Thoracic aorta (tissue), 2 donors: ENCODE measurements at regions not wholly inside any gene's neighbourhood (a gene's known extent, or its start where the extent isn't known, plus 50 kb on each side); places are given as distances from the start of the nearest gene placed in this dataset.
"Not testable (repeated sequence)": the region's sequence is repeated elsewhere in the genome, so short reads cannot be mapped to it uniquely, and the experiment has no call there.

ENCODE experiments used
- ATAC-seq: fragments of 150-250 bp; one replicate; pipeline ENCODE4 v1.8.0; 2017; ENCODE audit warnings: low read depth; ENCODE audit not compliant: insufficient number of reproducible peaks, low FRiP score
- DNase-seq: peaks from one replicate; pipeline ENCODE4 v3.0.0-alpha.2; 2020; ENCODE audit warnings: low spot score
- H3K27ac ChIP-seq, 2 donors: fragments of 200-600 bp; sonication (generic); 1 replicate in 1 of 2; 2 replicates in 1 of 2; pipeline ENCODE4 v1.5.1; 2016; ENCODE audit warnings: mild to moderate bottlenecking in 2 of 2, moderate library complexity in 2 of 2
- H3K27me3 ChIP-seq: fragments of 200-600 bp; sonication (generic); replicated peaks from 2 replicates; pipeline ENCODE4 v1.6.0; 2016; ENCODE audit warnings: mild to moderate bottlenecking; ENCODE audit not compliant: insufficient read depth
- H3K36me3 ChIP-seq: fragments of 200-600 bp; sonication (generic); one replicate; pipeline ENCODE4 v1.5.1; 2016
- H3K4me1 ChIP-seq, 2 donors: fragments of 200-600 bp; sonication (generic); 1 replicate in 1 of 2; 2 replicates in 1 of 2; pipeline versions ENCODE4 v1.5.1 to v1.6.0; 2016; ENCODE audit warnings: low read depth in 2 of 2, mild to moderate bottlenecking in 1 of 2; ENCODE audit not compliant: control insufficient read depth in 1 of 2
- H3K4me3 ChIP-seq: fragments of 200-600 bp; sonication (generic); 2 replicates; pipeline ENCODE4 v1.5.1; 2016; ENCODE audit warnings: mild to moderate bottlenecking
- H3K9me3 ChIP-seq: fragments of 200-600 bp; sonication (generic); 2 replicates; pipeline ENCODE4 v1.5.1; 2016
- TF ChIP-seq, protein P1 (sequence below): fragments of 200-600 bp; sonication (generic); IDR thresholded peaks from one replicate; pipeline ENCODE4 v1.5.1; 2019; ENCODE audit warnings: antibody characterized with exemption

DNA sequence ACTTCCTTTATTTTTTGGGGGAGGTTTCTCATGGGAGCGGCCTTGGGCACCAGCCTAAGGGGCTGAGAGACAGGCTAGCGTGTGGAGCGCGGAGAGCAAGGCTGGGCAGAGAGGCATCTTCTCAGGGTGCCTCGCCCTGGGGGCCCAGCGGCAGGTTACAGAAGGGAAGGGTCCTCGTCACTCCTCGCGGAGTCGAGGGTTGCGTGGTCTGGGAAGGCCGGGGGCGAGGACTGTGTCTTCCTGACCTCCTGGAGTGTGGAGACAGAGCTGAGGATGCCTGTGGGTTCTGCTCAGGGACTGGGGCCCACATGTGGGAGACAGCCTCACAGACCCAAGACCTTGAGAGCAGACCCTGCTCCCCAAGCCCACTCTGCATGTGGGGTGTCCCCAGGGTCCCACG lies 79.6 kb upstream of the LRPAP1 start:
- TF ChIP-seq, protein P1, sequence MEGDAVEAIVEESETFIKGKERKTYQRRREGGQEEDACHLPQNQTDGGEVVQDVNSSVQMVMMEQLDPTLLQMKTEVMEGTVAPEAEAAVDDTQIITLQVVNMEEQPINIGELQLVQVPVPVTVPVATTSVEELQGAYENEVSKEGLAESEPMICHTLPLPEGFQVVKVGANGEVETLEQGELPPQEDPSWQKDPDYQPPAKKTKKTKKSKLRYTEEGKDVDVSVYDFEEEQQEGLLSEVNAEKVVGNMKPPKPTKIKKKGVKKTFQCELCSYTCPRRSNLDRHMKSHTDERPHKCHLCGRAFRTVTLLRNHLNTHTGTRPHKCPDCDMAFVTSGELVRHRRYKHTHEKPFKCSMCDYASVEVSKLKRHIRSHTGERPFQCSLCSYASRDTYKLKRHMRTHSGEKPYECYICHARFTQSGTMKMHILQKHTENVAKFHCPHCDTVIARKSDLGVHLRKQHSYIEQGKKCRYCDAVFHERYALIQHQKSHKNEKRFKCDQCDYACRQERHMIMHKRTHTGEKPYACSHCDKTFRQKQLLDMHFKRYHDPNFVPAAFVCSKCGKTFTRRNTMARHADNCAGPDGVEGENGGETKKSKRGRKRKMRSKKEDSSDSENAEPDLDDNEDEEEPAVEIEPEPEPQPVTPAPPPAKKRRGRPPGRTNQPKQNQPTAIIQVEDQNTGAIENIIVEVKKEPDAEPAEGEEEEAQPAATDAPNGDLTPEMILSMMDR: no peak
- DNase-seq (no peak), ATAC-seq (no peak)
- Histone ChIP-seq H3K36me3 (no peaks in the 10 kb centered on the region), H3K9me3 (no peaks in the 10 kb centered on the region), H3K4me3 (no peak overlapping the region), H3K27me3 (no peaks in the 10 kb centered on the region), H3K27ac (no peak overlapping the region), H3K4me1 (peaks cover 0 to 10% of the 10 kb centered on the region in 2 donors)

DNA sequence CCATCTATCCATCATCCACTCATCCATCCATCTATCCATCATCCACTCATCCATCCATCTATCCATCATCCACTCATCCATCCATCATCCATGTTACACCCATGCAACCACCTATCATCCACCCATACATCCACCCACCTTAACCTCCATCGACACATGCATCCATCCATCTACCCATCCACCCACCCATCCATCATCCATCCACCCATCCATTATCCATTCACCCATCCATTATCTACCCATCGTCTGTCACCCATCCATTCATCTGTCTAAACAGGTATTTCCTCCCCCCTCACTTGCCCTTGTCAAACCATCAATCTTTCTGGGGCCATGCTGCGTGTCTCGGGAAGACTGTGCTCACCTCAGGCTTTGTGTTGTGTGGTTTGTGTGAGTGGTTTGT lies 78.6 kb upstream of the LRPAP1 start:
- not testable (repeated sequence) for DNase-seq, H3K27ac ChIP-seq, ATAC-seq, H3K27me3 ChIP-seq, H3K36me3 ChIP-seq, H3K4me3 ChIP-seq, H3K9me3 ChIP-seq
- H3K4me1 ChIP-seq: peaks cover 0 to 10% of the 10 kb centered on the region in 2 donors

DNA sequence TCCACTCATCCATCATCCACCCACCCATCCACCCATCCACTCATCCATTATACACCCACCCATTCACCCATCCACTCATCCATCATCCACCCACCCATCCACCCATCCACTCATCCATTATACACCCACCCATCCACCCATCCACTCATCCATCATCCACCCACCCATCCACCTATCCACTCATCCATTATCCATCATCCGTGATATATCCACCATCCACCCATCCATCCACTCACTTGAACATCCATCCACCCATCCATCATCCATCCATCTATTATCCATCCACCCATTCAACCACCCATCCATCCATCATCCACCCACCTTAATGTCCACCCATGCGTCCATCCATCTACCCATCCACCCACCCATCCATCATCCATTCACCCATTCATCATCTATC lies 77.7 kb upstream of the LRPAP1 start:
- not testable (repeated sequence) for ATAC-seq

DNA sequence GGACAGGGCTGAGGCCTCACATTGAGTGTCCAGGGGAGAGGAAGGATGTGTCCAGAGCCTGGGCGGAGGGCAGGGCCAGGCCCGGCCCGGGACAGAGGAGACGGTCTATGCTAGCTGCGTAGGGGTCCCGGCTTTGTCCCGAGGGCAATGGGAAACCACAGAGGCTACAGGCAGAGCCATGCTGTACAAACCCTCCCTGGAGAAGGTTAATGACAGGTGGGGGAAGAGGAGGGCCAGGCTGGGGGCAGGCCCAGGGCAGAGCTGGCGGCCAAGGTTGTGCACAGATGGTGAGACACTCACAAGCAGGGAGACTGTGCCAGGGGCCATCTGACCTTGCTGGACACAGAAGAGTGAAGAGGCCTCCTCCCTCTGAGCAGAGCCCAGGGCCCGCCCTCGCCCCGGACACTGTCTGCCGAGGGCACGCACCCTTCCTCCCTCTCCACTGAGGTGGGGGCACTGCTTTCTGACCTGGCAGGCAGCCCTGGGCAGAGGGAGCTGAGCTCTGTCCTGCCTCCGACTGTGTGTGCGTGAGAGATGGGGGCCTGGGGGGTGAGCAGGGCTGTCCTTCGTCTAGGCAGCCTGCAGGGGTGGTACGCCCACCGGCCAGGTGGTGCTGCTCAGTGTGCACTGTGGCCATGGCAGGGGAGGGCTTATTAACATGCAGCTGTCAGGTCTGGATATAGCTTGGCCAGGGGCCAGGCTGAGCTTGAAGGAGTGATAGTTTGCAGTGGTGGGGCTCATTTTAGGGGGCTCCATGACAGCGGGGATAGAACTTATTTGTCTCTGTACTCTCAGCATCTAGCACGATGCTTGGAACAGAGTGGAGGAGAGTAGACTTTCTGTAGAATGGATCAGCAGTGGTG lies 75.7 kb upstream of the LRPAP1 start:
- no peak overlapping the region for H3K27ac ChIP-seq
- H3K27me3 ChIP-seq: no peaks in the 10 kb centered on the region
- H3K9me3 ChIP-seq: no peaks in the 10 kb centered on the region
- TF ChIP-seq, protein P1: no peak
- no peak for DNase-seq
- H3K4me1 ChIP-seq: peaks cover 0 to 4% of the 10 kb centered on the region in 2 donors
- H3K36me3 ChIP-seq: no peaks in the 10 kb centered on the region
- no peak for ATAC-seq
- H3K4me3 ChIP-seq: no peak overlapping the region

More for the DNA sequence above, 77.7 kb upstream of the LRPAP1 start:
- not testable (repeated sequence) for H3K4me3 ChIP-seq, H3K9me3 ChIP-seq, H3K27ac ChIP-seq, DNase-seq, H3K27me3 ChIP-seq, H3K36me3 ChIP-seq
- peaks cover 0 to 10% of the 10 kb centered on the region in 2 donors for H3K4me1 ChIP-seq

DNA sequence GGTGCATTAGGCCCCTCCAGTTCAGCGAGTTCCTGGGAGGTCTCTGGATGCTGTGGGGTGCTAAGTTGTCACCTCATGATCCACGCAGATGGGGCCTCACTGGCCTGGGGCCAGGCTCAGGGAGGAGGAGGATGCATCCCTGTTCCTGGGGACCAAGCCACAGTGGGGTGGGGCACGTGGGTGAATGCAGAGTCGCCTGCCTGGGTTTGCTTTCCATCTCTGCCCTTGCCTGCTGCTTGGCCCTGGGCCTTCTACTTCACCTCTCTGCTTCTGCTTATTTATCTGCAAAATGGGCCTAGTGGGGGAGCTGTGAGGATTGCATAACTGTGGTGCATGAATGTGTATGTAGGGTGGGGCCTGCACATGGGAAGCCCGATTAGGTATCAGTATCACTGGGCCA lies 74.6 kb upstream of the LRPAP1 start:
- ATAC-seq, H3K4me3 ChIP-seq, H3K27me3 ChIP-seq, DNase-seq, H3K4me1 ChIP-seq, H3K36me3 ChIP-seq, H3K9me3 ChIP-seq, H3K27ac ChIP-seq: not testable (repeated sequence)

DNA sequence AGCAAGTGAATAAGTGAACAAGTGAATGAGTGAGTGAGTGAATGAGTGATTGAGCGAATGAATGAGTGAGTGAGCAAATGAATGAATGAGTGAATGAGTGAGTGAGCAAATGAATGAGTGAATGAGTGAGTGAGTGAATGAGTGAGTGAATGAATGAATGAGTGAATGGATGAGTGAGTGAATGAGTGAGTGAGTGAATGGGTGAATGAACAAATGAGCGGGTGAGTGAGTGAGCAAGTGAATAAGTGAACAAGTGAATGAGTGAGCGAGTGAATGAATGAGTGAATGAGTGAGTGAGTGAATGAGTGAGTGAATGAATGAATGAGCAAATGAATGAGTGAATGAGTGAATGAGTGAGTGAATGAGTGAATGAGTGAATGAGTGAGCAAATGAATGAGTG lies 74.0 kb upstream of the LRPAP1 start:
- not testable (repeated sequence) for H3K9me3 ChIP-seq, H3K36me3 ChIP-seq, DNase-seq, H3K4me3 ChIP-seq, H3K27ac ChIP-seq, H3K4me1 ChIP-seq, H3K27me3 ChIP-seq, ATAC-seq

DNA sequence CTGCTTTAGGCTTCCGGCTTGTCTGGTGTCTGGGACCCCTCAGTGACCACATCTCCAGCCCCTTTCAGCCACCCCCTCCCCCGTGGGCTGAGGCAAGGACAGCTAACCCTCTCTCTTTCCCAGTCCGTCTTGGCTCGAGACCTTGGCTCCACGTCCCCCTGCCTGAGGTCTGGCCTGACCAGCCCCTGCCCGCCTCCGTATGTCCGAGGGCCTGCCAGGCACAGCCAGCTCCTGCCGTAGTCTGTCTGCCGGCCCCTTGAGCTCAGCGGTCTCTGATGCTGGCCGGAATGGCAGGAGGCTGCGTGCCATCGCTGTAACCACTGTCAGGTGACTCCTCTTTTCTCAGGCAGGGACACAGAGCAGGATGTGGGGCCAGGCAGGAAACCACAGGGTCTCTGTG lies 73.3 kb upstream of the LRPAP1 start:
- Histone ChIP-seq H3K27ac (no peak overlapping the region), H3K27me3 (no peaks in the 10 kb centered on the region), H3K4me1 (peaks cover 0 to 7% of the 10 kb centered on the region in 2 donors), H3K36me3 (no peaks in the 10 kb centered on the region), H3K4me3 (no peak overlapping the region), H3K9me3 (no peaks in the 10 kb centered on the region)
- no peak for ATAC-seq
- TF ChIP-seq, protein P1: no peak
- no peak for DNase-seq

DNA sequence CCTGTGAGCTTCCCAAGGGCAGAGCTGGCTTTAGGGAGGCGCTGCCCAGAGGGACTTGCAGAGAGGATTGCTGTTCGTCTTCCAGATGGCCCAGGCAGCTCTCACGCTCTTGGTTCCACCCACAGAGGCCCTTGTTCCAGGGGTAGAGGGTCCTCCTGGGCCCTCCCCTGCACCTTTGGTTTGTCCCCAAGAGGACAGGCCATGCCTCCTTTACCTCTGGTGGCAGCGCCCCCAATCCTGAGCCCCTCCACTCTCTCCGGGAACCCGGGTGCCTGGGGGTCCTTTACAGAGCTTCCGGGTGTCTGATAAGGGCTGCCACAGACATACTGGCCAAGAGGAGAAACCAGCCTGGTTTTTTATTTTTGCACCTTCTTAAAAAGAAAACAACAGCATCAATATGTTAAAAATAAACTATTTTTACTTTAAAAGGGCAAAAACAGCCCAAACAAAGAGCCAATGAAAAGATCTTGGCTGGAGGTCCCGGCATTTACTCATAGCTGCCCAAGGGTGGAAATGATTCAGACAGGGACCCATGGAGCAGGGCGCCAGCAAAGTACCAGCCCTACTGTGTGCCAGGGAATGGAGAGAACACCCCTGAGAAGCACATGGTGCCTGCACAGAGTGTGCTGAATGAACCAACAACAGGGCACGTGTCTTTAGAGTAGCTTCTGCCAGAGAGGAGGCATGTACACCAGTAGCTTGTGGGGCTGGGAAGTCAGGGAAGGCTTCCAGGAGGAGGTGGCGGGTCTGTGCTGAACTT lies 70.8 kb upstream of the LRPAP1 start:
- H3K9me3 ChIP-seq, H3K27ac ChIP-seq, H3K4me1 ChIP-seq, H3K27me3 ChIP-seq, ATAC-seq, DNase-seq, H3K36me3 ChIP-seq, H3K4me3 ChIP-seq: not testable (repeated sequence)
